Transverse colon (tissue), 4 donors: ENCODE measurements at regions not wholly inside any gene's neighbourhood (a gene's known extent, or its start where the extent isn't known, plus 50 kb on each side); places are given as distances from the start of the nearest gene placed in this dataset.
"Not testable (repeated sequence)": the region's sequence is repeated elsewhere in the genome, so short reads cannot be mapped to it uniquely, and the experiment has no call there.

ENCODE experiments used
- DNase-seq: peaks from one replicate; pipeline ENCODE4 v3.0.0-alpha.2; 2019
- H3K27ac ChIP-seq, 4 donors: fragments of 200-600 bp; sonication (generic); 2 replicates each; pipeline ENCODE4 v1.5.1; 2016 to 2018; ENCODE audit warnings: inconsistent platforms in 4 of 4
- H3K27me3 ChIP-seq: fragments of 200-600 bp; sonication (generic); 2 replicates; pipeline ENCODE4 v1.5.1; 2017; ENCODE audit warnings: inconsistent platforms
- H3K36me3 ChIP-seq, 4 donors: fragments of 200-600 bp; sonication (generic); 2 replicates each; pipeline ENCODE4 v1.5.1; 2017 to 2019; ENCODE audit warnings: inconsistent platforms in 4 of 4
- H3K4me1 ChIP-seq, 4 donors: fragments of 200-600 bp; sonication (generic); 2 replicates each; pipeline ENCODE4 v1.5.1; 2017 to 2020; ENCODE audit warnings: inconsistent platforms in 4 of 4
- H3K4me3 ChIP-seq, 4 donors: fragments of 200-600 bp; sonication (generic); 1 replicate in 1 of 4; 2 replicates in 3 of 4; pipeline versions ENCODE4 v1.5.1 to v1.6.1; 2017 to 2019; ENCODE audit warnings: inconsistent platforms in 4 of 4
- H3K9me3 ChIP-seq, 2 donors: fragments of 200-600 bp; sonication (generic); 2 replicates each; pipeline ENCODE4 v1.5.1; 2017 to 2019; ENCODE audit warnings: inconsistent platforms in 2 of 2
- EP300 ChIP-seq: sonication (generic); formaldehyde crosslinking; IDR thresholded peaks from one replicate; pipeline ENCODE4 v1.6.1; 2017; ENCODE audit warnings: antibody characterized with exemption, low read depth
- POLR2A ChIP-seq: fragments of 450-650 bp; IDR thresholded peaks from one replicate; pipeline ENCODE4 v1.6.1; 2016; ENCODE audit warnings: antibody characterized with exemption, mild to moderate bottlenecking, moderate library complexity
- POLR2AphosphoS5 ChIP-seq, 3 donors: sonication (generic); formaldehyde crosslinking; IDR thresholded peaks; one replicate each; pipeline ENCODE4 v1.6.1; 2016; ENCODE audit warnings: antibody characterized with exemption in 3 of 3
- WGBS, 2 donors: methylation state at CpG; one replicate each; pipeline ENCODE4 v1.1.5; 2018; ENCODE audit warnings: low coverage in 1 of 2; 5-methylcytosine and 5-hydroxymethylcytosine counted together
- in situ Hi-C, 4 donors: fragments of 200-750 bp; cut with MboI; loops; one replicate each; pipeline versions ENCODE4 v1.15.0 to v1.15.1; 2017; ENCODE audit warnings: low sequenced_read_pairs in 3 of 4, low pct_ligation_motif_present in 1 of 4, low pct_unique_long_range_greater_than_20kb in 1 of 4
- intact Hi-C: fragments of 100-400 bp; cut with DNase I; formaldehyde crosslinking; loops from one replicate; pipeline ENCODE4 v1.15.1; 2023; ENCODE audit warnings: low total_unique reads
- TF ChIP-seq, protein P1 (sequence below), 5 experiments: fragments of 200-600 bp in 3 of 5; fragments of 450-650 bp in 2 of 5; sonication (generic) in 3 of 5; IDR thresholded peaks; 1 replicate in 2 of 5; 2 replicates in 3 of 5; pipeline ENCODE4 v1.5.1; 2016 to 2017; ENCODE audit warnings: antibody characterized with exemption in 5 of 5, inconsistent platforms in 3 of 5, mild to moderate bottlenecking in 2 of 5, moderate library complexity in 1 of 5

GRCh38 chr3:82587174-82587573 is 825.7 kb upstream of the GBE1 start:
- Histone ChIP-seq H3K4me3 (no peak overlapping the region), H3K4me1 (no peaks in the 10 kb centered on the region), H3K9me3 (no peaks in the 10 kb centered on the region), H3K36me3 (no peaks in the 10 kb centered on the region), H3K27me3 (no peaks in the 10 kb centered on the region), H3K27ac (no peak overlapping the region)
- no peak for TF ChIP-seq POLR2A
- TF ChIP-seq, protein P1, sequence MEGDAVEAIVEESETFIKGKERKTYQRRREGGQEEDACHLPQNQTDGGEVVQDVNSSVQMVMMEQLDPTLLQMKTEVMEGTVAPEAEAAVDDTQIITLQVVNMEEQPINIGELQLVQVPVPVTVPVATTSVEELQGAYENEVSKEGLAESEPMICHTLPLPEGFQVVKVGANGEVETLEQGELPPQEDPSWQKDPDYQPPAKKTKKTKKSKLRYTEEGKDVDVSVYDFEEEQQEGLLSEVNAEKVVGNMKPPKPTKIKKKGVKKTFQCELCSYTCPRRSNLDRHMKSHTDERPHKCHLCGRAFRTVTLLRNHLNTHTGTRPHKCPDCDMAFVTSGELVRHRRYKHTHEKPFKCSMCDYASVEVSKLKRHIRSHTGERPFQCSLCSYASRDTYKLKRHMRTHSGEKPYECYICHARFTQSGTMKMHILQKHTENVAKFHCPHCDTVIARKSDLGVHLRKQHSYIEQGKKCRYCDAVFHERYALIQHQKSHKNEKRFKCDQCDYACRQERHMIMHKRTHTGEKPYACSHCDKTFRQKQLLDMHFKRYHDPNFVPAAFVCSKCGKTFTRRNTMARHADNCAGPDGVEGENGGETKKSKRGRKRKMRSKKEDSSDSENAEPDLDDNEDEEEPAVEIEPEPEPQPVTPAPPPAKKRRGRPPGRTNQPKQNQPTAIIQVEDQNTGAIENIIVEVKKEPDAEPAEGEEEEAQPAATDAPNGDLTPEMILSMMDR (IDR thresholded peaks at IDR 0.05): no peak
- TF ChIP-seq POLR2AphosphoS5 (IDR thresholded peaks at IDR 0.05): no peak
- TF ChIP-seq EP300: no peak
- DNase-seq: no peak
- intact Hi-C loops (no loop called here), in situ Hi-C loops (no loop called here)

DNA sequence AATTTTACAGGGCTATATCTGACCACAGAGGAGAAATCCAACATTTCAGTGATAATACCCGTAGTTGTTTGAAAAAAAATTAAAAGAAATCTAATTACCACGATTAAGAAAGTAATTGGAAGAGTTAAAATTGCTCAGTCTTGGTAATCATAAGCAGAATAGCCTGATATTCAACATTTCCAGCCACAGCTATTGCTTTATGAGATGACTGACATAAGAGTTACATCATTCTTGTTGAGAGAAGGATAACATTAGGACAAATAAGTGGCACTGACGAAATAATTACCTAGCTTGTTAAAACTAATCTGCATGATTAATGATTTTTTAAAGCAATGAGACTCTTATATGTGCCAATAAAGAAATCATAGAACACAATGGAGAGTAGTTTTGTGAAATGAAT is 825.0 kb upstream of the GBE1 start:
- in situ Hi-C loops (no loop called here), intact Hi-C loops (no loop called here)
- Histone ChIP-seq H3K36me3 (no peaks in the 10 kb centered on the region), H3K4me3 (no peak overlapping the region), H3K27ac (no peak overlapping the region), H3K9me3 (no peaks in the 10 kb centered on the region), H3K27me3 (no peaks in the 10 kb centered on the region), H3K4me1 (no peaks in the 10 kb centered on the region)
- 38 to 56% methylated on average over 3 of the region's 3 CpGs for WGBS, 2 donors
- TF ChIP-seq POLR2AphosphoS5 (IDR thresholded peaks at IDR 0.05): no peak
- no peak for TF ChIP-seq EP300
- DNase-seq: no peak

GRCh38 chr3:82586002-82586401 is 824.6 kb upstream of the GBE1 start:
- 31 to 67% methylated on average over 4 to 5 of the region's 5 CpGs for WGBS, 2 donors
- H3K9me3 ChIP-seq, H3K27me3 ChIP-seq, H3K4me1 ChIP-seq, H3K4me3 ChIP-seq, DNase-seq, H3K27ac ChIP-seq, intact Hi-C loops, H3K36me3 ChIP-seq, in situ Hi-C loops: not testable (repeated sequence)

DNA sequence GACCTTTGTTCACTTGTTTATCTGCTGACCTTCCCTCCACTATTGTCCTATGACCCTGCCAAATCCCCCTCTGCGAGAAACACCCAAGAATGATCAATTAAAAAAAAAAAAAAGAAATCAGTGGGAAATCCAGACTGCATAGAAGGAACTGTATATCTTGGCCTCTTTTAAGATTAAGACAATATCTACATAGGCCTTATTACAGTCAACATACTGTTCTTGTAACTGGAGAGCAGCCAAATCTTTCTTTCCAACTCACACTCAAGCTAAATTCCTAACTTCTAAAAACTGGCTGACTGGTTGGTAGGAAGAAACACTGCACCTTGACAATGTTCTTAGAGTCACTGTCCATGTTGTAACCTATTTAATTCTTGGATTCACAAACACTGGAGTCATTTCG is 824.1 kb upstream of the GBE1 start:
- H3K4me1 ChIP-seq, H3K36me3 ChIP-seq, H3K27ac ChIP-seq, DNase-seq, H3K9me3 ChIP-seq, H3K4me3 ChIP-seq, H3K27me3 ChIP-seq, intact Hi-C loops, in situ Hi-C loops: not testable (repeated sequence)
- 47 to 100% methylated on average over 1 to 2 of the region's 2 CpGs for WGBS, 2 donors

DNA sequence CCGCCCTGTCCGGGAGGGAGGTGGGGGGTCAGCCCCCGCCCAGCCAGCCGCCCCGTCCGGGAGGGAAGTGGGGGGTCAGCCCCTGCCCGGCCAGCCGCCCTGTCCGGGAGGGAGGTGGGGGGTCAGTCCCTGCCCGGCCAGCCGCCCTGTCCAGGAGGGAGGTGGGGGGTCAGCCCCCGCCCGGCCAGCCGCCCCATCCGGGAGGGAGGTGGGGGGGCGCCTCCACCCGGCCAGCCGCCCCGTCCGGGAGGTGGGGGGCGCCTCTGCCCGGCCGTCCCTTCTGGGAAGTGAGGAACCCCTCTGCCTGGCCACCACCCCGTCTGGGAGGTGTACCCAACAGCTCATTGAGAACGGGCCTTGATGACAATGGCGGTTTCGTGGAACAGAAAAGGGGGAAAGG is 823.4 kb upstream of the GBE1 start:
- DNase-seq, H3K27ac ChIP-seq, in situ Hi-C loops, H3K9me3 ChIP-seq, H3K4me3 ChIP-seq, H3K27me3 ChIP-seq, H3K36me3 ChIP-seq, intact Hi-C loops, H3K4me1 ChIP-seq: not testable (repeated sequence)
- 92% methylated on average over 13 of the region's 27 CpGs; no CpG with 5 or more reads in 1 of the 2 donors for WGBS, 2 donors

DNA sequence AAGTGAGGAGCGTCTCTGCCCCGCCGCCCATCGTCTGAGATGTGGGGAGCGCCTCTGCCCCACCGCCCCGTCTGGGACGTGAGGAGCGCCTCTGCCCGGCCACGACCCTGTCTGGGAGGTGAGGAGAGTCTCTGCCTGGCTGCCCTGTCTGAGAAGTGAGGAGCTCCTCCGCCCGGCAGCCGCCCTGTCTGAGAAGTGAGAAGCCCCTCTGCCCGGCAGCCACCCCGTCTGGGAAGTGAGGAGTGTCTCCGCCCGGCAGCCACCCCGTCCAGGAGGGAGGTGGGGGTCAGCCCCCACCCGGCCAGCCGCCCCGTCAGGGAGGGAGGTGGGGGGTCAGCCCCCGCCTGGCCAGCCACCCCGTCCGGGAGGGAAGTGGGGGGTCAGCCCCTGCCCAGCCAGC is 823.0 kb upstream of the GBE1 start:
- H3K27ac ChIP-seq, H3K36me3 ChIP-seq, DNase-seq, H3K4me1 ChIP-seq, H3K9me3 ChIP-seq, H3K4me3 ChIP-seq, H3K27me3 ChIP-seq, in situ Hi-C loops, intact Hi-C loops: not testable (repeated sequence)
- WGBS, 2 donors: 98% methylated on average over 14 of the region's 25 CpGs; no CpG with 5 or more reads in 1 of the 2 donors

DNA sequence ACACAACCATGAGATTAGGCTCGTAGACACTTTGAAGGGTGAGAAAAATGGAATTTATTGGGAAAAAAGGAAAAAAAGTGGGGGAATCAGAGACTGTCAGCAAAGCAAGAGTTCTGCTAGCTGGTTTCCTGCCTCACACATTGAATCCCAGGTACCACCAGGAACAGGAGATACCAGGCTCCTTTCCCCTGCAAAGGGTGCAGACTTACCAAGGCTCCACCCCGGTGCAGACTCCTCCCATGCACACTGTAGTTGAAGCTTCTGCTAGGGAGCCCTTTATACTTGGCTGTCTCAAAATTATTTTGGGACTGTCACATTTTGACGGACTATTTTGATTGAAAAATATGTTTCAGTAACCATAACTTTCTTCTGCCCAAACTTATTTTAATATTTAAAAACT is 819.9 kb upstream of the GBE1 start:
- WGBS, 2 donors: 49 to 70% methylated on average over 3 of the region's 3 CpGs
- DNase-seq: no peak
- Histone ChIP-seq H3K9me3 (no peaks in the 10 kb centered on the region), H3K4me3 (no peak overlapping the region), H3K4me1 (no peaks in the 10 kb centered on the region), H3K27ac (no peak overlapping the region), H3K27me3 (no peaks in the 10 kb centered on the region), H3K36me3 (no peaks in the 10 kb centered on the region)
- intact Hi-C loops (no loop called here), in situ Hi-C loops (no loop called here)
- TF ChIP-seq, protein P1 (IDR thresholded peaks at IDR 0.05): no peak
- TF ChIP-seq POLR2AphosphoS5 (IDR thresholded peaks at IDR 0.05) (no peak), EP300 (no peak), POLR2A (no peak)
